HG03064 (cell line): ENCODE measurements at regions not wholly inside any gene's neighbourhood (a gene's known extent, or its start where the extent isn't known, plus 50 kb on each side); places are given as distances from the start of the nearest gene placed in this dataset.

Experiments
- ATAC-seq: cut with Tn5 transposase; IDR thresholded peaks from one replicate; pipeline ENCODE4 v1.9.1; 2021; ENCODE audit warnings: low read depth; ENCODE audit not compliant: unreplicated experiment

DNA sequence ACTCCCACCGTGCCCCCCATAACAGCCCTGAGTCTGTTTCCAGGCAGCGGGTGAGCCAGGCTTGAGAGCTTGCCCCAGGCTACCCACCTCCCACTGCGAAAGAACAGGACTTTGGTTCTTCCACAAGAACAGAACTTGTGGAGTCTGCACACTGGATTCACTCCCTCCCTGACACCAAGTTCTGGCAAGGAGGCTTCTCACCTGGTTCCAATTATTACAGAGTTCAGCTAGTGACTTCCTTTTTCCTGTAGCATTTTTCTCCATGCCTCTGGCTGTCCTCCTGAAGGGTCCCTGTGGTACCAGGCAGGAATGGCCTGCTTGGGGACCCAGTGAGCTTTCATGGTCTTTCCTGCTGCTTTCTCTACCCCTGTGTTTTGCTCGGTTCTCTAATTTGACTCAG lies 208.6 kb upstream of the SFRP2 start:
- ATAC-seq: no peak

DNA sequence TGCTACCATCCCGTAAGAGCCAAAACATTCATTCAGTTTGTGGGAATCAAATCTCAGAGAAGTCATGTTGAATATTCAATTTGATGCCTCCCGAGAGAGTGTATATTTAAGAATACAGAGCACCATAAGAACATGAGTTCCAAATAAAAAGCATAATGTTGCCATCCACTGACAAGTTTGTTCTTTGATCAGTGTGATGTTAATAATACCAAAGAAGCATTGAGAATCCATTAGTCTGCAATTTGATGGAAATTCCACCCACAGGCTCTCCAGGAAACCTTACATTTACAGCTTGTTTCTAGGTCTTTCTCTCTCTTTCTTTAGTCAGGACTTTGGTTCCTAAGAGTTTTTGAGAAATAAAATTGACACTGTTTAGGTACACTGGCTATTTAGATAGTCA lies 200.6 kb upstream of the SFRP2 start:
- ATAC-seq: no peak

DNA sequence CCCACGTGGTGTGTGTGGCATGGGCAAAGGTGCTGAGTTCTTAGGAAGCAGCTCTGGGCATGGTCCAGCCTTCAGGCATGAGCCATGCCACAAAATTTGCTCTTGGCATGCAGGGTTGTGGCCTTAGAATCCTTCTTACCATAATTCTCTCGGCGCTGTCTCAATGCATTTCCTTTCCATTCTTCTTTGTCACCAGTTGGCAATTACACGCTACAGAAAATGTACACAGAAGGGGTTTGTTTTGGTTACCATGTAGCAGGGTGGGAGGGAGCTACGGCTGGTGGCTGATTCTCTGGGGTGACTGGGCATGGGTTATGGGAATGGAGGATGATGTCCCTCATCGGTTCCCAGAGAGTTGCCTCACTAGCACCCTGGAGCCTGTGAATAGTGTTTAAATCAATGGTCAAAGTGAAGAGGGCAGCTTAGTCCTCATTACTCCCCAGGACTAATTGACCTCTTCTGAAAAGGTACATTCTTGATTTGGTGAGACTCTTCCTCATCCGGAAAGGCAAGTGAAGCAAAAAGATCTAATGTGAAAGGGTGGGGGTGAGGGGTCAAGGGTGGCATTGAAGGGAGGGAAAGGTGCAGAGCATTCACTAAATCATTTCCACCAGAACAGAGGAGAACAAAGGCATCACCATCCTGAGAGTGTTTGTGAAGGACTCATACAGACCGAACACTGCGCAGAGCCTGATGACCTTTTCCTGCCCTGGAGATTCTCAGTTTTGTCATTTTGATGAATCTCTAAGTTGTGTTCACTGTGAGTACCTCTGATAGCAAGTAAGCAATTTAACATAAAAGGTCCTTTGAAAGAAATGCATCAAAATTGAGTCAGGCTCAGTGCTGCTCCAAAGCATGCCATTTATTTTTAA lies 199.8 kb upstream of the SFRP2 start:
- no peak for ATAC-seq

DNA sequence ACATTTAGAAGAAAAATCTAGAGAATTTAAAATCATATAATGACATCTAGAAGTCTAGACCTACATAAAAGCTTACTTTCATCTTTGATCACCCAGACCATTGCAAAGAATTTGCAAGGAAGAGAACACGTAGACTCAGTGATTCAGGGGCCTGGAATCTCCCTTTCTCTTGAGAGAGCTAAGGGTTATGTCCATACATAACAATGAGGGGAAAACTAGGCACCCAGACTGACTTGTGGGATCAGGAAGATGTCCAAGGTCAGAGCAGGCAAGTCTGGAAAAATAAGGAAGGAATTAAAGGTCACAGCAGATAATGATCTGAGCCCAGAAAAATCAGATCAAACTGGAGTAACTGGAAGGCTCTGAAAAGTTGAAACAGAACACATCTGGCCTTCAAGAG lies 198.4 kb upstream of the SFRP2 start:
- no peak for ATAC-seq

DNA sequence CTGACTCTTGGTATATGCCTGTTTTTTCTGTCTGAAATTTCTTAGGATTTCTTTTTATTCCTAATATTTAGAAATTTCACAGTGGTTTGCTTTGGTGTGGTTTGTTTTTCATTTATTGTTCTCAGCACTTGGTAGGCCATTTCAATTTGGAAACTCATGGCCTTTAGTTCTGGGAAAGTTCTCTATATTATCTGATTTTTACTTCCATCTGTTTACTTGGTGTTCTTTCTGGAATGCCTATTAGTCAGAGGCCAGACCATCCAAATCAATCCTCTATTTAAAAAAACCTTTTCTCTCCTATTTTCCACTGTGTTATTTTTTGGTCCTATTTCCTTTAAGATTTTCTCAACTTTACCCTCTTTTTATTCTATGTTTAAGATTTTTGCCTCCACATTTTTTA lies 188.1 kb upstream of the SFRP2 start:
- no peak for ATAC-seq

DNA sequence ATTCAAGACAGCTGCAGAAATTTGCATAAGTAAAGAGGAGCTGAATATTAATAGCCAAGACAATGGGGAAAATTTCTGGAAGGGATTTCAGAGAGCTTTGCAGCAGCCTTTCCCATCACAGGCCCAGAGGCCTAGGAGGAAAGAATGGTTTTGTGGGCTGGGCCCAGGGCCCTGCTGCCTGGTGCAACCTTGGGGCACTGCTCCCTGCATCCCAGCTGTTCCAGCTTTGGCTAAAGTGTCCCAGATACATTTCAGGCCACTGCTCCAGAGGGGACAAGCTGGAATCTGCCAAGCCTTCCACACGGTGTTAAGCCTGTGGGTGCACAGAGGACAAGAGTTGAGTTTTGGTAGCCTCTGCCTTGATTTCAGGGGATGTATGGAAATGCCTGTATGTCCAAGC lies 185.6 kb upstream of the SFRP2 start:
- no peak for ATAC-seq

DNA sequence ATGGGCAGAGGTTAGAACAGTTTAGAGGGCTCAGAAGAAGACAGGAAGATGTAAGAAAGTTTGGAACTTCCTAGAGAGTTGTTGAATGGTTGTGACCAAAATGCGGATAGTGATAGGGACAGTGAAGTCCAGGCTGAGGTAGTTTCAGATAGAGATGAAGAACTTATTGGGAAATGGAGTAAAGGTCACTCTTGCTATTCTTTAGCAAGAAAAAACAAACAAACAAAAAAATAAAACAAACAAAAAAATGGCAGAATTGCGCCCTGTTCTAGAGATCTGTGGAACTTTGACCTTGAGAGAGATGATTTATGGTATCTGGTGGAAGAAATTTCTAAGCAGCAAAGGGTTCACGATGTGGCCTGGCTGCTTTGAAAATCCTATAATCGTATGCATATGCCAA lies 185.1 kb upstream of the SFRP2 start:
- no peak for ATAC-seq

DNA sequence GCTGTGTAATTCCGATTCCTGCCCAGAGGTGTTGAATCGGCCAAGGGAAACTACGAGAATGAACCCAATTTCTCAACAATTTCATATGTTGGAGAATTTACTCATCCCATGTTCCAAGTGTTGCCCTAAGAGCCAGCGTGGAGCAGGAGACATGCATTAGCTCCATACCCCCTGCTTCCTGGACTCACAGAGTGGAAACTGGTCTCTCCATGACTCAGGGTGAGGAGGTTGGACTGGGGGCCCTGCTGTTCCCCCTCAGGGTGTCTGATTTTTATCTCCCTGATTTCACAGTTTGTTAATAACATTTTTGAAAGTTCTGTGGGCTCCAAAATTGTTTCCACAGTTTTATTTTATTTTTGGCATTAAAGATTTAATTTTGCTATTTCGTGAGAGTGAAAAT lies 183.0 kb upstream of the SFRP2 start:
- no peak for ATAC-seq

DNA sequence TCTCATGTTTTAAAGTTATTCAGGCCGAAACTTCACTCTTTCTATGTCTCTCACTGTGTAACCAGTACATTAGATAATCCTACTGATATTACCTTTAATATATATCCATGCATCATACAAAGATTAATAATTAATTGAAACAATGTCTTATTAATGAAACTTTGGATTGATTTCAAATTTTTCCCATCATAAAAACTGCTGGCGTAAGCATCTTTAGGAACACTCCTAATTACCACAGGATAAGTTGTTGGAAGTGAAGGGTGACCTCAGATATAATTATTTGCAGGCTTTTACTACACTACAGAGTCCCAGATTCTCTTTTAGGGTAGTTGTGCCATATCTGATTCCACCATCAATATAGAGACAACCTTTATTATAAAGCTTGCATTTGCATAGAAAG lies 181.3 kb upstream of the SFRP2 start:
- ATAC-seq: no peak

DNA sequence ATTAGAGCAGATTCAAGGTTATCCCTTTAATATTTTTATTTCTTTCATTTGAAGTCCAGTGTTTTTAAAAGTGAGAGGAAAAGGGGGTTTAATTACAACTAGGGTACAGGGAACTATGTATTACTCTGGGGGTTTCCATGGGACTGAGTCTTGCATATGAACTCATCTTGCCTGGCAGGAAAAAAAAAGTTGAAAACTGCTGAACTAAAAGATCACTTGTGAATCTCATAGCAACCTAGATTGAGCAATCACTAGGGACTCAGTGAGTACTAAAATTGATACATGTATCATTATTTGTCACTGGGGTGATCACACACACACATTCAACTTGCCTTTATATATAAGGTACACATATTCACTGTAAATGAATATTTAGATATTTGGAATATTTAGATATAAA lies 180.7 kb upstream of the SFRP2 start:
- ATAC-seq: no peak

DNA sequence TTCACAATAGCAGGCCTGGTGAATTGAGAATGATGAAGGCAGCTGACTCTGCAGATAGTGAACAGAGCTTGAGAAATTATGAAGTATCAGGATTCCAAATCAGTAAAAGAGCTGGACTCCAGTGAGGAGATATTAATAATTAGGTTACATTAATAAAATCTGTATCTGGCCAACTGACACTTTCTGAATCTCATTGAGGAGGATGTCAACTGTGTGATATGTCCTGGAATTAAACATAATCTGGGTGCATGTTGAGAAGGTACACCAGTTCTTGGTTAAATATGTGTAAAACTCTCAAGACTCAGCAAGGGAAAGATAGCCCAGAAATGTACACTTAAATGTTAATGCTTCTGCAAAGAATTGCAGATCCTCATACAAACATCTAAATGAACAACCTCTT lies 177.8 kb upstream of the SFRP2 start:
- no peak for ATAC-seq

DNA sequence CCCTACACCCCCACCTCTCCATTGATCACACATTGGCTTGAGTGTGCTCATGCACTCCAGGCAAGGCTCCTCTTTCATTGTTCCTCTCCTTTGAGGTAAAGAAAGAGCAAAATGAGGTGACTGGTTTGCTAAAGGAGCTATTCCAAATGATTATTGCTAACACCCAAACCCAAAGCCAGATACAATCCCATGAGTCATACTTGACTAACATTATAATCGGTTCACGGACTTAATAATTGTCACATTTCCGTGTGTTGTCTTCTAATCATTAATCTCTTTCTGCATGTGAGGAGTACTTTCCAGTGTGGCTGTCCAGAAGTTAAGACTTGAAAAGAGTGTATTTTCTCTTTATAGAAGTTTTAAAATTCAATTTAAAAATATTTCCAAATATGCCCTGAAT lies 174.3 kb upstream of the SFRP2 start:
- ATAC-seq: no peak

DNA sequence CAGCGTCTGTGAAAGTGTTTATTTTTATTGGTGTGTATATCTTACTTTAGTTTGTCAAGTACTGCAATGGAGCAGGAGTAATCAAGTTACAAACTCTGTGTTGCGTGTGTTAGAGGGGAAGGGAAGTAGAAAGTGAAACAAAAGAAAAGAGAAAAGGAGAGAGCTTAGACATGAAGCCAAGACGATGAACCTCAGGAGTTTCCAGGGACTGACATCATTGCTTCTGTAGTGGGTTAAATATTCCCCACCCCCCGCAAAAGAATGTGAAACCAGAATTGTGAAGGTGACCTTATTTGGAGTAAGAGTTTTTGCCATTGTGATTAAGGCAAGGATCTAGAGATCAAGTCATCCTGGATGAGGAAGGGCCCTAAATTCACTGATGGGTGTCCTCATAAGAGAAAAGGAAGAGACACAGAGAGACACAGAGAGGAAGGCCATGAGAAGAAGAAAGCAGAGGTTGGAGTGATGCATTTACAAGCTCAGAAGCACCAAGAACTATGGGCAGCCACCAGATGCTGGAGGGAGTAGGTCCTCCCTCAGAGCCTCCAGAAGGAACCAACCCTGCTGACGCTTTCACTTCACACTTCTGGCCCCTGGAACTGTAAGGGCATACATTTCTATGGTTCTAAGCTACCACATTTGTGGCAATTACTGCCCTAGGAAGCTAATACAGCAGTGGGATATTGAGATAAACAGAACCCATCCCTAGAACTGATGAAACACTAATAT lies 173.6 kb upstream of the SFRP2 start:
- ATAC-seq: no peak

DNA sequence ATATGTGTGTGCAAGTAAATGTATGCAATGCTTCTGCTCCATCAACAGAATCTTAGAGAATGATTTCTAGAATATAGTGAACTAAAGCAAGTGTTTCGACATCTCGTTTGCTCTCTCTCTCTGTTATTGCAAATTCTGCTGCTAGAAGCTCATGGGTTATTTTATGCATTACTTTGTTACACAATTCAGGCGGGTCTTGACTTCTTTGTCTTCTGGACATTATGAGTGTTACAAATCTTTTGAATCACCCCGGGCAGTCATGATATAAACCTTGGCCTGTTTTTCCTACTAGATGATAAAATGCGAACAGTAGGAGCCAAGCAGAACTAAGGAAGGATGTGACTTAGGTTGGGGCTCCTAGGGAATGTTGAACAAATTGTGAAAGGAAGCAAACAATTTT lies 166.4 kb upstream of the SFRP2 start:
- no peak for ATAC-seq

DNA sequence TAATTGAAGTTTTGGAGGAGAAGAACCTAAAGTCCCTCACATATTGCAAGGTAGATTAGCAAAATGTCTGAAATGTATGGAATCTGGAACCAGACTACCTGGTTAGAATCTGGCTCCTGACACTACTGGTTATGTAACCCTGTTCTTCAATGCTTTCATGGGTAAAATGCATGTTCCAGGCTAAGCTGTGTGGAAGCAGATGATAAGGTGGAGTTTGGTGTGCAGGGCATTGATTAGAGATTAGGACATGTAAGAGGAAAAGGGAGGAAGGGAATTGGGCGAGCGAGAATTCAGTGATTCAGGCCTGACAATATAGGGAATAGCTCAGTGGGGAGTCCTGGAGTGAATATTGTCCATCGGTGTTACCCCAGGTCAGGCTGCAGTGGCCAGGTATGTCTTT lies 165.8 kb upstream of the SFRP2 start:
- ATAC-seq: no peak

DNA sequence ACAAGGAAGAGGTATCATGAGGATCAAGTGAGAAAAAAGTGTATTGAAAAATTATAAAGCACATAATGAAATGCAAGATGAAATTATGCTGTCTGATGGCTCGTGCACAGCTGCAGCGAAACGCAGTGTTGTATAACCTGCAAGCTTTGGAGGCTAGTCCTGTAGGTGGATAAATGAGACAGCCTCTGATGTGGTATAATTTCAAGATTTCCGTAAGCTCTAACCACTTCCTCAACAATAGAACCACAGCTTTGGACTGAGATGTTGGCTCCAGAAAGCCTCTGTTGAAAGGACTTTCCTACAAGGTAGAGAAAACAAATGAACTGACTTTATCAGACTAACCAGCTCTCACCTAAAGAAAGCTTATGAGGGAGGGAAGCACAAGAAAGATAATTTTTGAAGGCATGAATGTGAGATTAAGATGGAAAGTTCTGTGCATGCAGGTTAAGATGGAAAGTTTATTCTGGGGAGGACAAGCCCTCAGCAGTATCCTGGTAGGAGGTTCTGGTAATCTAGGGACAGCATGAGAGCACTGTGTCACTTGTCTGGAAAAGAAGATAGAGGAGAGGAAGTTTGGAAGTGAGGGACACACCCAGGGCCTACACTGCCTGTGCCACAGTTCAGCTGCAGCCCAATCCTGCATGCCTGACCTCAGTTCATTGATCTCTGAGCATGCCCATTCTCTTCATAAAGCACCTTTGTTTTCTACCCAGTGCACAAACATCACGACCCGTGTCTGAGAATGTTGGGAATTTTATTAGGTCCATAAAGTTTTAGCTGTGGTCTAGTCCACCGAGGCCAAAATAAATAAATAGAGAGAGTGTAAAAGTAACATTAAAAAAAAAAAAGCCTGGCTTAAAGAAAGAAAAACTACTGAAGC lies 161.5 kb upstream of the SFRP2 start:
- ATAC-seq: peak; percentile 57

DNA sequence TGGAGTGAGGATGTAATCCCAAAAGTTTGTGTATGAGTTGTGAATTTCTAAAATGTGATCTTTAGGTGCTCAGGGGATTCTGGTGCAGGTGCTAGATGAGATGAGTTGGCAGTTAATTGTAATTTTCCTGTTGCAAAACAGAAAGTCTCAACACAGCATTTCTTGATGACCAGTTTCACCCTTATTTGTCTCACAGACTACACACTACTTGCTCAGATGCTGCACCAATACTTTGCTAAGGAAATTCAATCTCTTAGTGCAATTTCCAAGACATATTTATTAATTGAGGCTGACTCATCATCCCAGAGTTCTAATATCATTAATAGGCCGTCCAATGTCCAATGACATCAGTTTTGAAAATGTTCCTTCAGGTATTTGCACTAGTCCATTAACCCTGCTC lies 159.2 kb upstream of the SFRP2 start:
- ATAC-seq: no peak

DNA sequence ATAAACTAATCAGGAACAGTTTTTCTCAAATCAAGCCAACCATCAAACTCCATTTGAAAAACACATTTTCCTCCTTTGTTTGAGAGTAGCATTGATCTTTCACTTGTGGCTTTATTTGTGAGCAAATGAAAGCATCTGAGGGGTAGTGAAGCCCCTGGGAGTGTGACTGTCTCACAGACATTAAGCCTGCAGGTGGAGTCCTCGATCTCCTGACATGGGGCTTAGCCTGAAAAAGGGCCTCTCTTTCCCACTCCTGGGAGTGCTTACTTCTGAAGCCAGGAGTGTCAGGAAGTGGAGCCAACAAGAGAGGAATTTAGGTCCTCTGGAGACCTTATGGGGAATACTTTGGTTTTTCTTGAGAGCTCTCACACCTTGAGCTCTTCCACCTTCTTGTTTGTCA lies 158.2 kb upstream of the SFRP2 start:
- no peak for ATAC-seq

DNA sequence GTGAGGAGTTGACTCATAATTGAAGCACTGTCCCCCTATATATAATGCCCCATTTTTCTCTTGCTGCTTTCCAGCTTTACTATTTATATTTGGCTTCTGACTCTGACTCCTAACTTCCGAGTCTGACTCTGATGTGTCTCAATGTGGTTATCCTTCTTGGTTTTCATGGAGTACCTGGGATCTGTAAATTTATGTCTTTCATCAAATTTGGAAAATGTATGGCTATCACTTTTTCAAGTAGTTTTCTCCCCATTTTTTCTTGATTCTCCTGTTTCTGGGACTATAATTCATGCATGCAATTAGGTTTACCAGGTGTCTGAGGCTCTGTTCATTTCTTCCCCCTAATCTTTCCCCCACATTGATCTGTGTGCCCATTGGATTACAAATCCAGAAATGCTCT lies 156.8 kb upstream of the SFRP2 start:
- ATAC-seq: no peak

DNA sequence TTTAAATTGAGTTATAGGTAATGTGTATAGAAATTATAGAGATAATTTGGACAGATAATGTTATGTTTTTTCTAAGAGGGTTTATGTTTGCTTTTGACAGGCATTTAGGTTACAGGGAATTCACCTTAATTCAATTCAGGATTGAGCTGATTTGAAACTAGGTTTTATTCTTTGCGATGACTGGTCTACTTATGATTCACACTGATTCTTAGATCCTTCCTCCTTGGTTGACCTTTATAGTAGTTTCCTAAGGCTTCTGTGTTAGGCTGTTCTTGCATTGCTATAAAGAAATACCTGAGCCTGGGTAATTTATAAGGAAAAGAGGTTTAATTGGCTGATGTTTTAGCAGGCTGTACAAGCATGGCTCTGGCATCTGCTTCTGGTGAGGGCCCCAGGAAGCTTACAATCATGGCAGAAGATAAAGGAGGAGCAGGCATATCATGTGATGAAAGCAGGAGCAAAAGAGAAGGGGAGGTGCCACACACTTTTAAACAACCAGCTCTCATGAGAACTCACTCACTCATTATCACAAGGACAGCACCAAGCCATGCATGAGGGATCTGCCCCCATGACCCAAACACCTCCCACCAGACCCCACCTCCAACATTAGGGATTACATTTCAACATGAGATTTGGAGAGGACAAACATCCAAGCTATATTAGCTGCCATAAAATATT lies 155.0 kb upstream of the SFRP2 start:
- ATAC-seq: no peak

DNA sequence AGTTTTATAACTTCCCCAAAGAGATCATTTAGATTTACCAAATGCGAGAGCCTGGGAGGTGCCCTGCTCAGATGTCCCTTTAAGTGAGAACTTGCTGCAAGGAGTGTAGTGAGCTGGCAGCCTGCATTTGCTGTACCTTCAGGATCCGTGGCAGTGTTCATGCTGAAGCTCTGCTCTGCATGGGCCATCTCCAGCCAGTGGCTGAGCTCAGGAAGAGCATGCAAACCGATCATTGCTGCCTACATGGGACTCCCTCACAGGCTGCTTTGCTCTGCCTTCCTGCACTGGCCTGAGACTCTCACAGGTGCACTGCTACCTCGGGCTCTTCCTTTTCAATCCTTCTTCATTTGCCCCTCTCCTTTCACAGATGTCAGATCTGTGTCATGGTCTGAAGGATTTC lies 152.0 kb upstream of the SFRP2 start:
- ATAC-seq: no peak
